Limb (tissue), 2 donors: ENCODE measurements at regions not wholly inside any gene's neighbourhood (a gene's known extent, or its start where the extent isn't known, plus 50 kb on each side); places are given as distances from the start of the nearest gene placed in this dataset.
A peak's percentile ranks its signal among the peaks of the same experiment; 100 is the strongest.

Experiments used
- DNase-seq, 2 donors: peaks; one replicate each; pipeline ENCODE4 v3.0.0-alpha.2; 2016; ENCODE audit errors: extremely low spot score in 2 of 2

GRCh38 chr11:15871904-15872626 lies 484.3 kb downstream of the SOX6 start:
- DNase-seq, result no peak

DNA sequence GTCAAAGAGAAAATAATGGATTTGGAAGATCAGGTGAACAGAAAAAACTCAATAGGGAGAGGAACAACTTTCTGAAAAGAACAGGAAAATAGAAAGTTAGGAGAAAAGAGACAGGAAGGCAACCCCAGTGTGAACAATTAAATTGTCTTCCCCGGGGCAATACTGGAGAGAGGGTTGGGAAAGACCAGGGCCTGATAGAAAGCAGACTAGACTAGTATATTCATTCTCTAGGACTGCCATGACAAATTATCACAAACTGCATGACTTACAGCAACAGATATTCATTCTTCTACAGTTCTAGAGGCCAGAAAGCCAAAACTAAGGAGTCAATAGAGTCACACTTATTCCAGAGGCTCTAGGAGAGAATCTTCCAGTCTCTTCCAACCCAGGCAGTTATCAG lies 482.8 kb downstream of the SOX6 start:
- DNase-seq, result no peak

DNA sequence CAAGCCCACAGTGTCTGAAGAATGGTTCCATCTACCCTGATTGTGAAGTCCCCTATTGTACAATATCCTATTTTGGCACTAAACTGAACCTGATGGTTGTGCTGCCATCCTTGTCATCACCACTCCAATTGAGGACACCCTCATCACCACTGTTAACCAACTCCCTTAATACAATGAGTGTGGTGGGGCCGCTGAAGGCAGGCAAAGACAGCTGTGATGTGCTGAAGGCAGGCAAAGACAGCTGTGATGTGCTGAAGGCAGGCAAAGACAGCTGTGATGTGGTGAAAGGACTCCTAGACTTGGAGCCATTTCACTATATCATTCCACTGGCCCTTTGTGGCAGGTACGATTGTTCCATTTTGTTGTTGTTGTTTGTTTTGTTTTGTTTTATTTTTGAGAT lies 481.6 kb downstream of the SOX6 start:
- no peak for DNase-seq

DNA sequence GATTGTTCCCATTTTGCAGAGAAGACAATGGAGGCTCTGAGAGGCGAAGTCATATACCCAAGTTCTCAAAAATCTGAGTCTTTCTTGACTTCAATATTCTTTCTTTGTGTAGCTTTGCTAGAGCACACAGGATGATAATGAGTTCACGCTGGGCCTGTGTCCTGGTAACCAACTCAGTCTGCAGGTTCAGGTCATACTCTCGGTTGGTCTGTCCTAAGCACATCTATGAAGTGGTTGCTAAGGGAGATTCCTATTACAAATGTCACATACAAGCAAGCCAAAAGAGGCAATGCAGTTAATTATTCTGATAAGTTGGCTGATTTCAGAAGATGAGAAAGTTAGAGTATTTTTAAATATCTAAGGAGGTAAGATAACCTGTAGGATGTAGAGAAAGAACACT lies 481.0 kb downstream of the SOX6 start:
- no peak for DNase-seq

DNA sequence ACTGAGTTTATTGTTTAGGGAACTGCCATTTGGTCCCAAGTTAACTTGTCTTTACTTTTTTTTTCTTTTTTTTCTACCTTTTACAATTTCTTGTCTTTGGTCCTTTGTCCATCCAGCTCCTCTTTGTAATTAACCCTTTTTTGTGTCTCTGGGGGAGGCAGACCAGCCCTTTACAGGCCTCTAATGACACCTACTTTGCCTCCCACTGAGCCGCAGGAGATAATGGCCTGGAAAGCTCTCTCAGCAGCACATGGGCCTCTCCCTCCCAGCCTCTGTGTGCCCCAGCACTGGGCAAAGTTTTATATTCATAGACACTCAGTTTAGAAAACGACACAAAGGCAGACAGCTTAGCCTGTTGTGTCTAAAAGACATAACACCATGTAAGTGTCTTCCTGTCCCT lies 480.4 kb downstream of the SOX6 start:
- DNase-seq, result no peak

- DNase-seq, result no peak
Observed at GRCh38 chr11:15878756-15879155, 477.6 kb downstream of the SOX6 start.

- DNase-seq, result no peak
Observed at GRCh38 chr11:15880291-15880690, 476.1 kb downstream of the SOX6 start.

DNA sequence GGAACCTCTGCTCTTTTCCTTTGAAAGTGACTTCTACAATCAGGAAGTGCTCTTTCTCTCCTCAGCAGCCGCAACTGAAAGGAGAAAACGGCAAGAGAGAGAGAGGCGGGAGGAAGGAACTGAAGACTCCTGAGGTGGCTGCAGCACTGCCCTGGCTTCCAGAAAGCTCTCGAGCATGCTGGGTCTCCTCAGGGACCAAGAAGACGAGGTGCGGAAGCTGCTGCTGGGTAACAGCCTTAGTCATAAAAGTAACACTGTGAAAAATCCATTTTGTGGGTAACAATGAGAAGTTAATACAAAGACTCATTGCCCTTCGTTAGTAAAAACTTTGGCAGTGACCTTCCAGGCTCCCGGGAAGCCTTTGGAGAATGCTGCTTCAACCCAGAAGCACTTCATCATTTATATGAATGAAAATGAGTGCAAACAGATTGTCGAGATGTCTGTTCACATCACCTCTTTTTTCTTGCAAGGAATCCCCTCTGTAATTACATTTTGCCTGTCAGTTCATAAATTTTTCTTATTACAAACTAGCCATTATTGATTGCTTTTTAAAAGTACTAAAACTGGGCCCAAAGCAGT lies 473.4 kb downstream of the SOX6 start:
- no peak for DNase-seq

GRCh38 chr11:15883455-15883920 lies 472.9 kb downstream of the SOX6 start:
- peak in 1 of 2 donors; percentile 73 for DNase-seq

DNA sequence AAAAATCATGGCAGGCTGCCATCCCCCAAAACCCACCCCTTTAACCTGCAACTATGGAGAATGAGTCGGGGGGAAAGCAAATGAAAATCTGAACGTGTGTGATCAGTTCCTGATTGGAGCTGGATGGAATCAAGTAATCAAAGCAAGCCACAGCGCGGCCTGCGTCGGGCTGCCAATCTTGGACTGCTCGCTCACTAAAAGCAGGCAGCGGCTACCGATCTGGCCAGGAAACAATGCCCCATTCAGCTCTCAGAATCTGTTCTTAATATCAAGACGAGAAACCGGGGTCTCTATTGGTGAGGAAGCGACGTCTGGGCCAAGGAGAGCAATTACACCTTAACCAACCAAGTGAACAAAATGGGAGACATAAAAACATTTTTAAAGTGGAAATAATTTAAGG lies 472.2 kb downstream of the SOX6 start:
- DNase-seq, result peak in 1 of 2 donors; percentile 24

- DNase-seq, result no peak
Observed at GRCh38 chr11:15884777-15885540, 471.4 kb downstream of the SOX6 start.

GRCh38 chr11:15885854-15886253 lies 470.5 kb downstream of the SOX6 start:
- no peak for DNase-seq

DNA sequence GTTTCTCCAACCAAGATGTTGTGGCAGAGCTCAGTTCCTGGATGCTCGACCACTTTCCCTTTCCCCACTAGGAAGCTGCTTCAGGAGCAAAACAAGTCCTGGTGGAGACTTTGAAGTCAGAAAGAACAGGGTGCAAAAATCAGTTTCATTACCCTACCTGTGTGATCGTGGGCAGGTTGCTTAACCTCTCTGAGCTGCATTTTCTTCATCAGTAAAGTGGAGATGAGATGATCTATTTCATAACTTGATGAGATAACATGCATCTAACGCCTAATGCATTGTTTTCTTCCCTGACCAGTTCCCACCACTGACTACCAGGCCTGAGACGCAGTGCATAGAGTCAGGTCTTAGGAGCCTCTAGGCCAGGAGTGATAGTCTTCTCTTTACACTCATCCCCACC lies 470.0 kb downstream of the SOX6 start:
- no peak for DNase-seq

DNA sequence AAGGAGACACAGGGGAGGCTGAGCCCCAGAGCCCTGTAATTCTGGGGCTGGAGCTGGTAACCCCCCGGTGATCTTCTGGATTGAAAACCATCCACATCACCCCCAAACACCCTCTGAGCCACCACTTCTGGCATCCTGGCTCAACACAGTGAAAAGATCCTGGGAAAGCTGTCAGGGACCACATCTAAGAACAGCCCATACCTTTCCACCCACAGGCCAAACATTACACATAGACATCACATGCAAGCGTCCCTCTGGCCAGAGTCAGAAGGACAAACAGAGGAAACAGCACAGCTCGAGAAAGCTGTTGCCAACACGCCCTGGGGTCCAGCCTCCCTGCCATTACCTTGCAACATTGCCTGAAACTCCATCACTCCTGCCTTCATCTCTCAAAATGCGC lies 469.5 kb downstream of the SOX6 start:
- no peak for DNase-seq

DNA sequence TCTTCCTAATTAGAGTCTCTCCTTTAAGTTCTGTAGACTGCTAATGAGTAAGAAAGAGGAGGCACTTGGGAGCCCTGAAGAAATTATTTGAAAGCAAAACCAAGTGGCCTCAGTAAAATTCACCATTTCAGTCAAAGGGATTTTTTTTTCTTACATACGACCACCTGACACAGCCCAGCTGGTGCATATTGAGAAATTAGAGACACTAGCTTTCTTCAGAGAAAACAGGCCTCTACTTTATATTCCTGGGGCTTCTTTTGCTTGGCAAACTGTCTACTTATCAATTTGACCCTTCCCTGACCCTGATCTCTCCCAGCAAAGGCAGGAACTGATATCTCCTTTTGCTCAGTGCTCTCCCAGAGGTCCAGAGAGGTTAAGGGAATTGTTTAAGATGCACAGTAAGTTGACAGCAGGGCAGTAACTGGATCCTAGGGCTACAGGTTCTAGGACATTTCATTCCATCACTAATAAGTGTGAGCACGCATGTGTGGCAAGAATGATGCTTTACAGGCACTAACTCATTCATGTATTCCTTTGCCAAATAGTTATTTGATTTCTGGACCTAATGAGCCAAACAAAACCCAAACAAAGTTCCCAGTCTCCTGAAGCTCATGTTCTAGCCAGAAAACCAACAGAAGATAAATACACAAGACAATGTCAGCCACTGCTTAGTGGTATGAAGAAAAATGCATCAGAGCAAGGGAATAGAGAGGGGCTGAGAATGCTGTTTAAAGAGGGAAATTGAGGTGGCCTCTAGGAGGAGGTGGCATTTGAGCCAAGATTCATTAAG lies 467.6 kb downstream of the SOX6 start:
- no peak for DNase-seq

- DNase-seq, result no peak
Observed at GRCh38 chr11:15889363-15890030, 466.8 kb downstream of the SOX6 start.

GRCh38 chr11:15890031-15890713 lies 466.2 kb downstream of the SOX6 start:
- no peak for DNase-seq

DNA sequence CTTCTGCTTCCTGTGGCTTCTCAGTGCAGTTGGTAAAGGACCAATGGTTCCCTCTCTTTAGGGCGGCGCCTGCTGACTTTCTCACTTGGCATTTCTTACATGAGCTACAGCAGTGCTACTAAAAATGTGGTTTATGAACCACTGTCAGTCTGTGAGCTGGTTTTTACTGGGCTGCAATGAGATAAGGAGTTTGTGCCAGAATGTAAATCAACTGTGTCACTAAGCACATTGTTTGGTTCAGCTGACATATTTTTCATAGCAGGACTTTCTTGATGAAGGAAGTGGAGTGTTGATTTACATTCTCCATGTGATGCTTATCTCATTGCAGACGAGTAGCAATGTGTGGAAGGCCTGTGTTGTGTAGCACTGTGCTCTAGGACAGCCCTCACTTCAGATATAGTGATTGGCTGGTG lies 463.3 kb downstream of the SOX6 start:
- DNase-seq, result peak in 1 of 2 donors; percentile 15

DNA sequence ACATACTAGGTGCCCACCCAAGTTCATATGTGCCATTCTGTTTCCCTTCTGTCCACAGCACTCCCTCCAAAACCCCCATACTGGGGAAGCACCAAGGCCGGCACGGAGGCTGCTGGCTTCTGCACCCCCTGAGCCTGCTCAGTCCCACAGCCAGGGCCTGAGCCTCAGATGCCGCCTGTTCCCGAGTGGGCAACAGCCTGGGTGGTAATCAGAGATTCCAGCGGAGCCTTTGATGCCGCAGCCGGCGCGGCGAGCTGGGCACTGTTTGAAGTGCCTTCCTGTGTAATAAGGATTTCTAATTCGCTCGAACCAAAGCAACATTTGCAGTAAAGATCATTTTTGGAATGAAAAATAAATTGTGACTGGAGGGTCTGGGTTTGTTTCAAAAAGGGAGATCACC lies 460.3 kb downstream of the SOX6 start:
- no peak for DNase-seq

GRCh38 chr11:15896530-15896929 lies 459.8 kb downstream of the SOX6 start:
- no peak for DNase-seq
